H1 (cell line): ENCODE measurements at regions not wholly inside any gene's neighbourhood (a gene's known extent, or its start where the extent isn't known, plus 50 kb on each side); places are given as distances from the start of the nearest gene placed in this dataset.

Experiments
- CTCF ChIA-PET: fragments of 300-600 bp; sonication (Branson Sonifier 250); formaldehyde crosslinking; loops from one replicate; lab custom pipeline; 2021; ENCODE audit not compliant: partially characterized antibody; lab: Charles Lee
- POLR2A ChIA-PET: fragments of 300-600 bp; sonication (Branson Sonifier 250); formaldehyde crosslinking; loops from one replicate; lab custom pipeline; 2021; ENCODE audit warnings: inconsistent platforms; ENCODE audit not compliant: partially characterized antibody; lab: Charles Lee
- DNase-seq, 2 experiments: peaks; one replicate each; pipeline versions ENCODE4 v3.0.0 to v3.0.0-alpha.2; 2010 to 2022; ENCODE audit warnings: low spot score in 2 of 2, low read depth in 1 of 2, mixed read lengths in 1 of 2
- FAIRE-seq: peaks from 2 replicates; lab custom pipeline; 2011; peaks lifted over from hg19 to GRCh38; lab: Jason Lieb, UNC
- H2AFZ ChIP-seq: 2 replicates; pipeline ENCODE4 v1.8.1; 2012; ENCODE audit warnings: low read length, inconsistent platforms
- H2AK5ac ChIP-seq: 2 replicates; pipeline ENCODE4 v1.6.1; 2013; ENCODE audit warnings: low read depth, low read length
- H2BK120ac ChIP-seq: replicated peaks from 2 replicates; pipeline ENCODE3; 2013; ENCODE audit warnings: low read depth, low read length, inconsistent platforms
- H2BK12ac ChIP-seq: 2 replicates; pipeline ENCODE4 v1.6.1; 2013; ENCODE audit warnings: low read depth, low read length
- H2BK15ac ChIP-seq: 2 replicates; pipeline ENCODE4 v1.6.1; 2013; ENCODE audit warnings: low read length
- H2BK20ac ChIP-seq: 2 replicates; pipeline ENCODE4 v1.6.1; 2013; ENCODE audit warnings: low read length
- H2BK5ac ChIP-seq: 2 replicates; pipeline ENCODE4 v1.6.1; 2013; ENCODE audit warnings: low read depth, low read length
- H3K14ac ChIP-seq: 2 replicates; pipeline ENCODE4 v1.6.1; 2013; ENCODE audit warnings: inconsistent platforms; ENCODE audit not compliant: insufficient read length
- H3K18ac ChIP-seq: 2 replicates; pipeline ENCODE4 v1.6.1; 2013; ENCODE audit warnings: low read length; ENCODE audit errors: extremely low read depth
- H3K23ac ChIP-seq: 2 replicates; pipeline ENCODE4 v1.6.1; 2013; ENCODE audit warnings: inconsistent platforms; ENCODE audit not compliant: insufficient read length
- H3K23me2 ChIP-seq: 2 replicates; pipeline ENCODE4 v1.6.1; 2013; ENCODE audit warnings: low read depth, low read length
- H3K27ac ChIP-seq: 2 replicates; pipeline ENCODE4 v1.6.1; 2011; ENCODE audit warnings: low read depth, low read length, inconsistent platforms
- H3K27me3 ChIP-seq, 4 experiments: replicated peaks in 1 of 4; 1 replicate in 1 of 4; 2 replicates in 3 of 4; pipeline versions ENCODE4 v1.6.1 to v1.8.1; 2011 to 2013; ENCODE audit warnings: low read length in 3 of 4, mild to moderate bottlenecking in 3 of 4, inconsistent platforms in 2 of 4, mixed read lengths in 2 of 4, moderate library complexity in 1 of 4; ENCODE audit not compliant: control insufficient read depth in 3 of 4, insufficient read depth in 3 of 4; ENCODE audit errors: extremely low read depth in 1 of 4
- H3K36me3 ChIP-seq, 4 experiments: 2 replicates each; pipeline versions ENCODE4 v1.6.1 to v1.8.1; 2011 to 2013; ENCODE audit warnings: mild to moderate bottlenecking in 4 of 4, low read length in 3 of 4, moderate library complexity in 2 of 4, control low read depth in 1 of 4, inconsistent platforms in 1 of 4; ENCODE audit not compliant: insufficient read depth in 4 of 4, control insufficient read depth in 2 of 4
- H3K4ac ChIP-seq: replicated peaks from 2 replicates; pipeline ENCODE3; 2013; ENCODE audit warnings: low read length, low read depth, mixed read lengths, inconsistent platforms; ENCODE audit not compliant: insufficient read length
- H3K4me1 ChIP-seq, 4 experiments: replicated peaks in 1 of 4; 1 replicate in 1 of 4; 2 replicates in 3 of 4; pipeline versions ENCODE4 v1.6.1 to v1.8.1; 2011 to 2013; ENCODE audit warnings: low read length in 3 of 4, inconsistent platforms in 2 of 4, mixed read lengths in 1 of 4; ENCODE audit not compliant: insufficient read depth in 4 of 4, control insufficient read depth in 3 of 4
- H3K4me2 ChIP-seq, 2 experiments: 2 replicates each; pipeline versions ENCODE4 v1.6.1 to v1.8.1; 2011 to 2013; ENCODE audit warnings: low read depth in 2 of 2, low read length in 2 of 2, control low read depth in 1 of 2, inconsistent platforms in 1 of 2, mild to moderate bottlenecking in 1 of 2; ENCODE audit not compliant: insufficient read depth in 1 of 2
- H3K4me3 ChIP-seq, 4 experiments: fragments of 200-600, 300-600 bp in 1 of 4; sonication (generic), shearing (Covaris generic), sonication (Bioruptor Twin) in 1 of 4; 2 replicates each; pipeline versions ENCODE4 v1.5.1 to v1.8.1; 2011 to 2016; ENCODE audit warnings: low read length in 4 of 4, low read depth in 3 of 4, control low read depth in 2 of 4, inconsistent platforms in 2 of 4, mild to moderate bottlenecking in 2 of 4, mixed read lengths in 1 of 4, moderate library complexity in 1 of 4; ENCODE audit not compliant: insufficient read depth in 2 of 4; ENCODE audit errors: extremely low read depth in 1 of 4
- H3K56ac ChIP-seq: replicated peaks from 2 replicates; pipeline ENCODE3; 2013; ENCODE audit warnings: low read depth, mild to moderate bottlenecking, mixed read lengths, low read length, inconsistent platforms; ENCODE audit not compliant: insufficient read length
- H3K79me1 ChIP-seq: 2 replicates; pipeline ENCODE4 v1.6.1; 2013; ENCODE audit warnings: low read depth, low read length, control low read depth
- H3K79me2 ChIP-seq, 2 experiments: 2 replicates each; pipeline versions ENCODE4 v1.6.1 to v1.8.1; 2012 to 2013; ENCODE audit warnings: low read length in 2 of 2, mild to moderate bottlenecking in 2 of 2, inconsistent platforms in 1 of 2; ENCODE audit not compliant: insufficient read depth in 2 of 2, control insufficient read depth in 1 of 2
- H3K9ac ChIP-seq, 4 experiments: replicated peaks in 1 of 4; 1 replicate in 1 of 4; 2 replicates in 3 of 4; pipeline versions ENCODE4 v1.6.1 to v1.8.1; 2011 to 2013; ENCODE audit warnings: low read depth in 3 of 4, low read length in 3 of 4, control low read depth in 2 of 4, mild to moderate bottlenecking in 2 of 4, moderate library complexity in 2 of 4, inconsistent platforms in 1 of 4; ENCODE audit errors: extremely low read depth in 1 of 4
- H3K9me3 ChIP-seq, 2 experiments: 2 replicates each; pipeline versions ENCODE4 v1.6.1 to v1.8.1; 2012 to 2013; ENCODE audit warnings: mild to moderate bottlenecking in 2 of 2, moderate library complexity in 2 of 2, control low read depth in 1 of 2, inconsistent platforms in 1 of 2, low read depth in 1 of 2, low read length in 1 of 2, mixed read lengths in 1 of 2; ENCODE audit not compliant: insufficient read depth in 2 of 2
- H4K20me1 ChIP-seq, 2 experiments: replicated peaks in 1 of 2; 2 replicates each; pipeline versions ENCODE3 to v1.8.1; 2011 to 2013; ENCODE audit warnings: inconsistent platforms in 2 of 2, low read length in 2 of 2, mild to moderate bottlenecking in 1 of 2; ENCODE audit not compliant: insufficient read depth in 2 of 2, control insufficient read depth in 1 of 2
- H4K5ac ChIP-seq: 2 replicates; pipeline ENCODE4 v1.6.1; 2013; ENCODE audit warnings: low read length, low read depth, mixed read lengths, inconsistent platforms; ENCODE audit not compliant: insufficient read length
- H4K8ac ChIP-seq: 2 replicates; pipeline ENCODE4 v1.8.0; 2013; ENCODE audit warnings: mild to moderate bottlenecking, moderate library complexity, low read length, inconsistent platforms; ENCODE audit not compliant: insufficient read depth; ENCODE audit errors: extremely low read depth
- H4K91ac ChIP-seq: replicated peaks from 2 replicates; pipeline ENCODE3; 2013; ENCODE audit warnings: low read length, mixed read lengths, inconsistent platforms; ENCODE audit not compliant: insufficient read length
- KDM4A ChIP-seq: IDR thresholded peaks from one replicate; pipeline ENCODE4 v1.7.1; 2012; ENCODE audit warnings: low read depth, mild to moderate bottlenecking, moderate library complexity, low read length, inconsistent platforms; ENCODE audit not compliant: severe bottlenecking
- TBP ChIP-seq: IDR thresholded peaks from 2 replicates; pipeline ENCODE4 v1.6.1; 2011; ENCODE audit warnings: low read depth, low read length, improper control_type of control experiment
- WGBS, 2 experiments: shearing (Covaris generic) in 1 of 2; methylation state at CpG; one replicate each; pipeline versions ENCODE4 v1.1.6 to v1.1.7; 2013 to 2015; ENCODE audit warnings: low lambda C conversion rate in 2 of 2, mixed read lengths in 2 of 2, inconsistent platforms in 1 of 2, low coverage in 1 of 2, missing lambda C conversion rate in 1 of 2; ENCODE audit not compliant: insufficient replicate concordance in 2 of 2, insufficient coverage in 1 of 2, insufficient read length in 1 of 2; ENCODE audit errors: extremely low coverage in 1 of 2, missing lambda C conversion rate in 1 of 2; 5-methylcytosine and 5-hydroxymethylcytosine counted together

DNA sequence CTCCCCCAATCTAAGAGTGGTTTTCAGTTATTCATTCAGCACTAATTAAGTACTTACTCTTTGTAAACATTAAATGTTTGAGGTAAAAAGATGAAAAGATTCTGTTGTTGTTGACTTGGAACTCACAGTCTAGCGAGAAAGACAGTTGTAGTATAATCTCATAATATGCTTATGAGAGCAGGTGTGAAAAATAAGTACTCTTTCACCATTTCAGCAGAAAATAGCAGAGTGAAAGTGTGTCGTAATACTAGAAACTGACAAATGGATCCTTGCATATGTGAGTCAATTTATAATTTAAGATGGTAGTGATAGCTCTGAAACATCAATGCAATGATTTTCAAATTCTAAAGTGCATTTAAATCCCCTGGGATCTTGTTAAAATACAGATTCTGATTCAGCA is 618.8 kb upstream of the CCDC54 start:
- H2BK120ac ChIP-seq = no peak overlapping the region
- H4K8ac ChIP-seq = no peak overlapping the region
- no peaks in the 10 kb centered on the region for H3K4me1 ChIP-seq
- no peak overlapping the region for H3K18ac ChIP-seq
- no peak for DNase-seq
- no peak overlapping the region for H2BK15ac ChIP-seq
- no peaks in the 10 kb centered on the region for H3K27me3 ChIP-seq
- no peak overlapping the region for H2BK20ac ChIP-seq
- no peak overlapping the region for H3K4me2 ChIP-seq
- no peaks in the 10 kb centered on the region for H3K79me1 ChIP-seq
- H4K5ac ChIP-seq = no peak overlapping the region
- ChIA-PET CTCF (no interaction called here), POLR2A (no interaction called here)
- H3K27ac ChIP-seq = no peak overlapping the region
- no peak overlapping the region for H2AK5ac ChIP-seq
- H3K4ac ChIP-seq = no peak overlapping the region
- H4K91ac ChIP-seq = no peak overlapping the region
- H3K56ac ChIP-seq = no peak overlapping the region
- no peak overlapping the region for H3K14ac ChIP-seq
- 88% methylated on average over 2 of the region's 2 CpGs; no CpG with 5 or more reads in 1 of the 2 experiments for WGBS, 2 experiments
- no peaks in the 10 kb centered on the region for H4K20me1 ChIP-seq
- TF ChIP-seq TBP = no peak
- no peak for TF ChIP-seq KDM4A
- H3K9me3 ChIP-seq = peaks cover 0 to 10% of the 10 kb centered on the region in 2 experiments; a peak in 2 of 4 replicates
- H3K23ac ChIP-seq = no peak overlapping the region
- no peak for FAIRE-seq
- H2BK12ac ChIP-seq = no peak overlapping the region
- H3K4me3 ChIP-seq = no peak overlapping the region
- H3K79me2 ChIP-seq = no peaks in the 10 kb centered on the region
- H2BK5ac ChIP-seq = no peak overlapping the region
- no peak overlapping the region for H3K9ac ChIP-seq
- H2AFZ ChIP-seq = no peak overlapping the region
- no peaks in the 10 kb centered on the region for H3K36me3 ChIP-seq
- H3K23me2 ChIP-seq = no peaks in the 10 kb centered on the region
